Fibroblast of lung (primary cell): ENCODE measurements at regions not wholly inside any gene's neighbourhood (a gene's known extent, or its start where the extent isn't known, plus 50 kb on each side); places are given as distances from the start of the nearest gene placed in this dataset.

Experiments
- DNase-seq, 2 donors: peaks; one replicate each; pipeline versions ENCODE4 v3.0.0 to v3.0.0-alpha.2; 2010; ENCODE audit warnings: low read depth in 2 of 2
- H2AFZ ChIP-seq: 2 replicates; pipeline ENCODE4 v1.5.1; 2012; ENCODE audit warnings: low read length, control low read depth, inconsistent platforms
- H3K27ac ChIP-seq: 2 replicates; pipeline ENCODE4 v1.5.1; 2011; ENCODE audit warnings: low read length, control low read depth; ENCODE audit not compliant: insufficient read depth
- H3K27me3 ChIP-seq: 2 replicates; pipeline ENCODE4 v1.5.1; 2011; ENCODE audit warnings: mild to moderate bottlenecking, low read length; ENCODE audit not compliant: control insufficient read depth, insufficient read depth
- H3K36me3 ChIP-seq: 2 replicates; pipeline ENCODE4 v1.5.1; 2011; ENCODE audit warnings: low read length; ENCODE audit not compliant: control insufficient read depth, insufficient read depth
- H3K4me1 ChIP-seq: 2 replicates; pipeline ENCODE4 v1.5.1; 2011; ENCODE audit warnings: low read length; ENCODE audit not compliant: control insufficient read depth, insufficient read depth; ENCODE audit errors: extremely low read depth
- H3K4me2 ChIP-seq: 2 replicates; pipeline ENCODE4 v1.5.1; 2011; ENCODE audit warnings: low read length, control low read depth; ENCODE audit not compliant: insufficient read depth; ENCODE audit errors: extremely low read depth
- H3K4me3 ChIP-seq, 4 experiments: fragments of 200-600 bp in 1 of 4; sonication (generic) in 1 of 4; replicated peaks in 1 of 4; 2 replicates each; pipeline ENCODE4 v1.5.1; 2011 to 2016; ENCODE audit warnings: low read length in 4 of 4, low read depth in 3 of 4, mild to moderate bottlenecking in 3 of 4, control low read depth in 2 of 4, inconsistent platforms in 1 of 4, mixed read lengths in 1 of 4; ENCODE audit not compliant: insufficient read depth in 1 of 4; ENCODE audit errors: control extremely low read depth in 1 of 4
- H3K79me2 ChIP-seq: 2 replicates; pipeline ENCODE4 v1.5.1; 2012; ENCODE audit warnings: mild to moderate bottlenecking, low read length, inconsistent platforms; ENCODE audit not compliant: control insufficient read depth, insufficient read depth
- H3K9ac ChIP-seq: 2 replicates; pipeline ENCODE4 v1.5.1; 2011; ENCODE audit warnings: mild to moderate bottlenecking, low read length, control low read depth; ENCODE audit not compliant: insufficient read depth
- H3K9me3 ChIP-seq: 2 replicates; pipeline ENCODE4 v1.5.1; 2012; ENCODE audit warnings: low read depth, low read length; ENCODE audit not compliant: control insufficient read depth, insufficient read depth
- H4K20me1 ChIP-seq: 2 replicates; pipeline ENCODE4 v1.5.1; 2011; ENCODE audit warnings: low read length; ENCODE audit not compliant: control insufficient read depth, insufficient read depth; ENCODE audit errors: extremely low read depth
- CTCF ChIP-seq, 2 donors: IDR thresholded peaks in 1 of 2; conservative IDR thresholded peaks in 1 of 2; 1 replicate in 1 of 2; 2 replicates in 1 of 2; pipeline ENCODE4 v1.5.1; 2011 to 2012; ENCODE audit warnings: low read length in 2 of 2, control low read depth in 1 of 2, inconsistent platforms in 1 of 2, low read depth in 1 of 2, mild to moderate bottlenecking in 1 of 2
- EZH2 ChIP-seq: IDR thresholded peaks from 2 replicates; pipeline ENCODE4 v1.5.1; 2012; ENCODE audit warnings: low read length, control low read depth, mild to moderate bottlenecking; ENCODE audit errors: missing control alignments

GRCh38 chr3:117126460-117126859 is 416.9 kb downstream of the TUSC7 start:
- Histone ChIP-seq H3K4me1 (no peaks in the 10 kb centered on the region), H3K9ac (no peak overlapping the region), H3K36me3 (no peaks in the 10 kb centered on the region), H3K27me3 (no peaks in the 10 kb centered on the region), H3K9me3 (no peaks in the 10 kb centered on the region), H3K4me3 (no peak overlapping the region), H4K20me1 (no peaks in the 10 kb centered on the region), H2AFZ (no peak overlapping the region), H3K27ac (no peak overlapping the region), H3K79me2 (no peaks in the 10 kb centered on the region), H3K4me2 (no peak overlapping the region)
- TF ChIP-seq EZH2 (no peak), CTCF (conservative IDR thresholded peaks at IDR 0.05 in 1 of 2, IDR thresholded peaks at IDR 0.05 in 1 of 2; ENCODE audit: low read depth in 1 of 2, low read length in 2 of 2) (no peak)
- no peak for DNase-seq

- DNase-seq = no peak
- no peak overlapping the region for H3K9ac ChIP-seq
- no peaks in the 10 kb centered on the region for H4K20me1 ChIP-seq
- no peaks in the 10 kb centered on the region for H3K27me3 ChIP-seq
- no peak overlapping the region for H2AFZ ChIP-seq
- H3K79me2 ChIP-seq = no peaks in the 10 kb centered on the region
- H3K27ac ChIP-seq = no peak overlapping the region
- H3K9me3 ChIP-seq = no peaks in the 10 kb centered on the region
- H3K4me2 ChIP-seq = no peak overlapping the region
- TF ChIP-seq EZH2 (no peak), CTCF (conservative IDR thresholded peaks at IDR 0.05 in 1 of 2, IDR thresholded peaks at IDR 0.05 in 1 of 2; ENCODE audit: low read depth in 1 of 2, low read length in 2 of 2) (no peak)
- H3K36me3 ChIP-seq = no peaks in the 10 kb centered on the region
- H3K4me3 ChIP-seq = no peak overlapping the region
- H3K4me1 ChIP-seq = no peaks in the 10 kb centered on the region
Observed at GRCh38 chr3:117126946-117127546, 417.5 kb downstream of the TUSC7 start.

- no peak for DNase-seq
- no peaks in the 10 kb centered on the region for H4K20me1 ChIP-seq
- no peak overlapping the region for H3K9ac ChIP-seq
- no peak overlapping the region for H3K27ac ChIP-seq
- no peaks in the 10 kb centered on the region for H3K9me3 ChIP-seq
- H3K36me3 ChIP-seq = no peaks in the 10 kb centered on the region
- H2AFZ ChIP-seq = no peak overlapping the region
- no peaks in the 10 kb centered on the region for H3K27me3 ChIP-seq
- H3K4me3 ChIP-seq = no peak overlapping the region
- no peak overlapping the region for H3K4me2 ChIP-seq
- TF ChIP-seq EZH2 = no peak
- no peak for TF ChIP-seq CTCF (conservative IDR thresholded peaks at IDR 0.05 in 1 of 2, IDR thresholded peaks at IDR 0.05 in 1 of 2; ENCODE audit: low read depth in 1 of 2, low read length in 2 of 2)
- H3K4me1 ChIP-seq = no peaks in the 10 kb centered on the region
- H3K79me2 ChIP-seq = no peaks in the 10 kb centered on the region
Observed at GRCh38 chr3:117128133-117128532, 418.6 kb downstream of the TUSC7 start.
